PC-9 (cell line): ENCODE measurements at regions not wholly inside any gene's neighbourhood (a gene's known extent, or its start where the extent isn't known, plus 50 kb on each side); places are given as distances from the start of the nearest gene placed in this dataset.

ENCODE experiments used
- CTCF ChIP-seq: fragments of 200-600 bp; sonication (generic); conservative IDR thresholded peaks from 2 replicates; pipeline ENCODE4 v1.6.1; 2017; ENCODE audit warnings: mixed run types, antibody characterized with exemption, mild to moderate bottlenecking, moderate library complexity
- EZH2 ChIP-seq: fragments of 200-600 bp; sonication (generic); IDR thresholded peaks from 2 replicates; pipeline ENCODE4 v1.8.0; 2017; ENCODE audit warnings: antibody characterized with exemption, low read depth

- TF ChIP-seq CTCF (no peak), EZH2 (no peak)
Observed at GRCh38 chr2:9749546-9750223, 93.6 kb upstream of the TAF1B start.
